CD14-positive monocyte (primary cell): ENCODE measurements at regions not wholly inside any gene's neighbourhood (a gene's known extent, or its start where the extent isn't known, plus 50 kb on each side); places are given as distances from the start of the nearest gene placed in this dataset.
A peak's percentile ranks its signal among the peaks of the same experiment; 100 is the strongest.

Source experiments
- DNase-seq, 3 donors: peaks; one replicate each; pipeline ENCODE4 v3.0.0-alpha.2; 2011 to 2022
- H2AFZ ChIP-seq: 2 replicates; pipeline ENCODE4 v1.6.0; 2012; ENCODE audit warnings: mild to moderate bottlenecking, low read depth, low read length, inconsistent platforms; ENCODE audit not compliant: insufficient read depth, poor library complexity, severe bottlenecking
- H3K27ac ChIP-seq, 2 donors: 1 replicate in 1 of 2; 2 replicates in 1 of 2; pipeline ENCODE4 v1.5.1; 2012 to 2013; ENCODE audit warnings: low read length in 2 of 2, control low read depth in 1 of 2, inconsistent platforms in 1 of 2, low read depth in 1 of 2, mild to moderate bottlenecking in 1 of 2
- H3K27me3 ChIP-seq, 2 donors: one replicate each; pipeline versions ENCODE4 v1.6.0 to v1.6.1; 2011 to 2013; ENCODE audit warnings: low read length in 2 of 2; ENCODE audit not compliant: control insufficient read depth in 2 of 2, insufficient read depth in 2 of 2
- H3K36me3 ChIP-seq, 2 donors: replicated peaks in 1 of 2; 1 replicate in 1 of 2; 2 replicates in 1 of 2; pipeline versions ENCODE4 v1.5.1 to v1.6.1; 2012 to 2013; ENCODE audit warnings: low read length in 2 of 2, control low read depth in 1 of 2, inconsistent platforms in 1 of 2, mild to moderate bottlenecking in 1 of 2; ENCODE audit not compliant: insufficient read depth in 2 of 2, control insufficient read depth in 1 of 2
- H3K4me1 ChIP-seq, 2 donors: 1 replicate in 1 of 2; 2 replicates in 1 of 2; pipeline versions ENCODE4 v1.5.1 to v1.6.1; 2012 to 2013; ENCODE audit warnings: low read length in 2 of 2, control low read depth in 1 of 2, inconsistent platforms in 1 of 2, mild to moderate bottlenecking in 1 of 2, moderate library complexity in 1 of 2; ENCODE audit not compliant: insufficient read depth in 2 of 2, control insufficient read depth in 1 of 2
- H3K4me2 ChIP-seq: replicated peaks from 2 replicates; pipeline ENCODE3; 2012; ENCODE audit warnings: low read length, moderate library complexity, mild to moderate bottlenecking; ENCODE audit not compliant: poor library complexity, severe bottlenecking; ENCODE audit errors: extremely low read depth
- H3K4me3 ChIP-seq, 3 experiments: fragments of 200-600 bp in 1 of 3; sonication (generic) in 1 of 3; replicated peaks in 1 of 3; 1 replicate in 2 of 3; 2 replicates in 1 of 3; pipeline ENCODE4 v1.5.1; 2011 to 2013; ENCODE audit warnings: low read length in 3 of 3, mild to moderate bottlenecking in 3 of 3, control low read depth in 2 of 3, low read depth in 2 of 3, inconsistent platforms in 1 of 3, moderate library complexity in 1 of 3
- H3K79me2 ChIP-seq: 2 replicates; pipeline ENCODE4 v1.6.0; 2012; ENCODE audit warnings: mild to moderate bottlenecking, control low read depth, inconsistent platforms, low read length, moderate library complexity; ENCODE audit not compliant: insufficient read depth
- H3K9ac ChIP-seq: 2 replicates; pipeline ENCODE4 v1.6.0; 2017; ENCODE audit warnings: low read length, mild to moderate bottlenecking; ENCODE audit not compliant: insufficient read depth, poor library complexity, severe bottlenecking
- H3K9me3 ChIP-seq, 2 donors: replicated peaks in 1 of 2; 1 replicate in 1 of 2; 2 replicates in 1 of 2; pipeline versions ENCODE4 v1.5.1 to v1.6.1; 2012 to 2013; ENCODE audit warnings: low read length in 2 of 2, control low read depth in 1 of 2; ENCODE audit not compliant: control insufficient read depth in 1 of 2, insufficient read depth in 1 of 2
- H4K20me1 ChIP-seq: 2 replicates; pipeline ENCODE4 v1.6.0; 2012; ENCODE audit warnings: mild to moderate bottlenecking, low read length, control low read depth, moderate library complexity; ENCODE audit not compliant: insufficient read depth
- H3K27ac Mint-ChIP-seq, 7 donors: one replicate each; pipeline ENCODE4 v1.8.0; 2020; ENCODE audit warnings: mild to moderate bottlenecking in 7 of 7, mixed read lengths in 7 of 7, moderate library complexity in 6 of 7, inconsistent platforms in 2 of 7
- H3K27me3 Mint-ChIP-seq, 3 donors: one replicate each; pipeline ENCODE4 v1.8.0; 2021 to 2022; ENCODE audit warnings: low read depth in 3 of 3, mild to moderate bottlenecking in 3 of 3, mixed read lengths in 3 of 3, moderate library complexity in 3 of 3, inconsistent platforms in 1 of 3
- H3K36me3 Mint-ChIP-seq, 2 donors: one replicate each; pipeline ENCODE4 v1.8.0; 2020; ENCODE audit warnings: mixed read lengths in 2 of 2, inconsistent platforms in 1 of 2, mild to moderate bottlenecking in 1 of 2
- H3K4me1 Mint-ChIP-seq: one replicate; pipeline ENCODE4 v1.8.0; 2020; ENCODE audit warnings: mild to moderate bottlenecking, mixed read lengths
- H3K4me3 Mint-ChIP-seq, 2 donors: one replicate each; pipeline ENCODE4 v1.8.0; 2020; ENCODE audit warnings: mild to moderate bottlenecking in 2 of 2, mixed read lengths in 2 of 2, moderate library complexity in 1 of 2
- H3K9me3 Mint-ChIP-seq, 7 donors: one replicate each; pipeline ENCODE4 v1.8.0; 2020 to 2022; ENCODE audit warnings: mixed read lengths in 7 of 7, mild to moderate bottlenecking in 6 of 7, moderate library complexity in 6 of 7, inconsistent platforms in 2 of 7
- WGBS: methylation state at CpG from one replicate; pipeline ENCODE4 v1.1.5; 2013; ENCODE audit warnings: missing lambda C conversion rate; ENCODE audit not compliant: insufficient coverage; 5-methylcytosine and 5-hydroxymethylcytosine counted together
- intact Hi-C, 2 donors: fragments of 100-400 bp; cut with micrococcal nuclease; formaldehyde crosslinking; loops; one replicate each; pipeline versions ENCODE4 v1.15.0 to v1.15.1; 2023
- TF ChIP-seq, protein P1 (sequence below): fragments of 200-600 bp; IDR thresholded peaks from one replicate; pipeline ENCODE4 v1.8.0; 2022; ENCODE audit warnings: antibody characterized with exemption, mild to moderate bottlenecking

DNA sequence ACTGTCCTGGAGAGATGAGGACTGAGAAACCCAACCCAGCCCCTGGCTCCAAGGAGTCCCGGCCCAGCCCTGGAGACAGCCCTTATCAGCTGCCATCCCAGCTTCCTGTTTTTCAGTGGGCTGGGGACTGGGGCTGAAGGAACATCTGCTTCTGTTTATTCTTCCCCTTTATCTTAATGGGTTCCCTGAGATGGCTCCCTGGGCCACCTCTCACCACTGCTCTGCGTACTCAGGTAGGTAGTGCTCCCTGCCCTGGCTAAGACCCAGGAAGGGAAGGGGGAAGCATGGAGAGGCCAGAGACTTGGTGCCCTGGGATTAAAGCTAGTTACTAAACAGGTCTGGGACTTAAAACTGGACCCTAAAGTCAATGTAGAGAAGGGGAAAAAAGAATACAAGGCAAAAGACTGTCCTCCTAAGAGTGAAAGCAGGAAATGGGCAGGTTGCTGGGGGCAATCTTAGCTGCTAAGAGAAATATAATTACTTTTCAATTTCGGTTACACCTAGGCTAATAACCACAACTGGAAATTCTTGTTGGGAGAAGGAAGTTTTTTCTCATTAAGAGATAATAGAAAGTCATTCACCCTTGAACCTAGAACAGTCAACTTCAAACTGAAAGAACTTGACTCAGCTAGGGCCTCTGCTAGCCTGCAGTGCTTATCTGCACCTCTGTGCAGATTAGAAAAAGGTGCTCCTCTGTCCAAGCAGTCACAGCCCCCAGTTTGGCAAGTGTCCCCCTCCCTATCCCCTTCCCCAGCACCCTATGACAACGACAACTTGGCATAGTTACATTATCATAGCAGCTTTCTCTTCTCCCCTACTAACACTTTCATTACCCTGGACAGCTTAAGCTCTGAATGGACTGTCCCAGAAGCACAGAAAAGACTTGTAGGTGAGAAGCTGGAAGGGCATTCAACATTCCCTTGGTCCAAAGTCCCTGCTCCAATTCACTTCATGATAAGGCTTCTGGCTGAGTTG is 65.6 kb upstream of the KDM7A start:
- H2AFZ ChIP-seq = peak overlapping the region; percentile 41
- H3K27ac ChIP-seq = peak overlapping the region; percentile 58 to 65
- H3K36me3 Mint-ChIP-seq = peaks cover 0 to 4% of the 10 kb centered on the region in 2 donors
- H3K4me2 ChIP-seq = peak overlapping the region; percentile 48
- peak; percentile 57 to 81 (median 77) for DNase-seq
- peak overlapping the region; percentile 81 to 93 (median 92) for H3K27ac Mint-ChIP-seq
- no peak overlapping the region for H3K9ac ChIP-seq
- no peaks in the 10 kb centered on the region for H3K79me2 ChIP-seq
- peaks cover 32 to 34% of the 10 kb centered on the region in 2 donors for H3K4me1 ChIP-seq
- intact Hi-C loops = no loop called here
- H3K27me3 Mint-ChIP-seq = peaks cover 0 to 9% (median 0%) of the 10 kb centered on the region in 3 donors
- H3K4me3 ChIP-seq = peak overlapping the region in 1 of 3 experiments; percentile 44
- H3K4me1 Mint-ChIP-seq = peaks cover 39% of the 10 kb centered on the region
- H3K4me3 Mint-ChIP-seq = peak overlapping the region; percentile 66 to 88
- H3K9me3 ChIP-seq = no peaks in the 10 kb centered on the region
- WGBS = no CpG with 5 or more reads among the region's 4 CpGs
- peaks cover 0 to 2% (median 0%) of the 10 kb centered on the region in 7 donors for H3K9me3 Mint-ChIP-seq
- TF ChIP-seq, protein P1, sequence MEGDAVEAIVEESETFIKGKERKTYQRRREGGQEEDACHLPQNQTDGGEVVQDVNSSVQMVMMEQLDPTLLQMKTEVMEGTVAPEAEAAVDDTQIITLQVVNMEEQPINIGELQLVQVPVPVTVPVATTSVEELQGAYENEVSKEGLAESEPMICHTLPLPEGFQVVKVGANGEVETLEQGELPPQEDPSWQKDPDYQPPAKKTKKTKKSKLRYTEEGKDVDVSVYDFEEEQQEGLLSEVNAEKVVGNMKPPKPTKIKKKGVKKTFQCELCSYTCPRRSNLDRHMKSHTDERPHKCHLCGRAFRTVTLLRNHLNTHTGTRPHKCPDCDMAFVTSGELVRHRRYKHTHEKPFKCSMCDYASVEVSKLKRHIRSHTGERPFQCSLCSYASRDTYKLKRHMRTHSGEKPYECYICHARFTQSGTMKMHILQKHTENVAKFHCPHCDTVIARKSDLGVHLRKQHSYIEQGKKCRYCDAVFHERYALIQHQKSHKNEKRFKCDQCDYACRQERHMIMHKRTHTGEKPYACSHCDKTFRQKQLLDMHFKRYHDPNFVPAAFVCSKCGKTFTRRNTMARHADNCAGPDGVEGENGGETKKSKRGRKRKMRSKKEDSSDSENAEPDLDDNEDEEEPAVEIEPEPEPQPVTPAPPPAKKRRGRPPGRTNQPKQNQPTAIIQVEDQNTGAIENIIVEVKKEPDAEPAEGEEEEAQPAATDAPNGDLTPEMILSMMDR = no peak
- H3K27me3 ChIP-seq = no peaks in the 10 kb centered on the region
- no peaks in the 10 kb centered on the region for H3K36me3 ChIP-seq
- no peaks in the 10 kb centered on the region for H4K20me1 ChIP-seq

DNA sequence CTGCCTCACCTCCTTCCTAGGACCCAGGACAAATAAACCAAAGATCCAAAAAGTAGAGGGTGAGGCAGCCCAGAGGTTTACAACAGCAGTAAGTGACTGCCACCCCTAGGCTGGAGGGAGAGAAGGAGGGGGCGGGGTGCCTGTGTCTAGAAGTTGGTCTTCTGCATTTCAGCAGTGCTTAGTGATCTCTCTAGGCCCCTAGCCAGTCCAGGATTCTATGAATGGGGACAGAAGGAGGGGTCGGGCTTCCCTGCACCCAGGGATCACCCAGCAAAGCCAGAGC is 62.8 kb upstream of the KDM7A start:
- Mint-ChIP-seq H3K27ac (no peak overlapping the region), H3K4me3 (no peak overlapping the region), H3K36me3 (peaks cover 0 to 5% of the 10 kb centered on the region in 2 donors), H3K9me3 (no peaks in the 10 kb centered on the region), H3K27me3 (peaks cover 0 to 4% (median 0%) of the 10 kb centered on the region in 3 donors), H3K4me1 (peaks cover 53% of the 10 kb centered on the region)
- Histone ChIP-seq H3K27ac (no peak overlapping the region), H3K27me3 (no peaks in the 10 kb centered on the region), H2AFZ (no peak overlapping the region), H3K4me2 (no peak overlapping the region), H3K9ac (no peak overlapping the region), H4K20me1 (no peaks in the 10 kb centered on the region), H3K36me3 (no peaks in the 10 kb centered on the region), H3K9me3 (no peaks in the 10 kb centered on the region), H3K4me3 (no peak overlapping the region), H3K79me2 (no peaks in the 10 kb centered on the region), H3K4me1 (peaks cover 42 to 55% of the 10 kb centered on the region in 2 donors)
- WGBS = 93% methylated on average over 2 of the region's 2 CpGs
- TF ChIP-seq, protein P1 = no peak
- DNase-seq = no peak
- intact Hi-C loops = loop anchor here in 1 of 2 donors (5.0 kb wide), 1 partner anchor 53 kb away; no protein-coding TSS in a partner anchor
